ENCODE measurements at regions not wholly inside any gene's neighbourhood (a gene's known extent, or its start where the extent isn't known, plus 50 kb on each side); places are given as distances from the start of the nearest gene placed in this dataset.

DNA sequence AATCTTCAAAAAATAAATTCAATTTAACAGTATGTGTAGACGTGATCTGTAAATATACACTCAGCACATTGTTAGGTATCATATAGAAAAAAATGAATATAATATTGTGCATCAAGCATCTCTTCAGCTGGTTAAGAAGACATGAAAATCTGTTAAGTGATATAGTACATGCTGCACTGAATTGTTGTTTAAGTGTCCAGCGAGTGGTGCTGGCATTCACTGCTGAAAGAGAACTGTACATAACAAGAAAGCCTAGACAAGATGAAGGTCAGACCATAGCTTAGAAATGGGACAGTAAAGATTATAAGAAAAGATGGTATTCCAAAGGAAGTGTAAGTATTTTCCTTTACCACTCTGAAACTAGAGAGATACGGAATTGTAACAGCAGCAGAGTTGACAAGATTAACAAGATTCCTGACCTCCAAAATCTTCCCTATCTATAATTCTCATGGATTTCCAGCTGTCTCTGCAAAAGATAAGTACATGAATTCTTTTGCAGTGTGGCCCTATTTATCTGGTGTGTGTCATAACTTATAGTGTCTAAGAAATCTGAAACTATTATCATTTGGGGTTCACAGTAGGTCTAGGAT lies 198.6 kb downstream of the FLRT2 start:
- Histone ChIP-seq H3K4me3 (no peak overlapping the region), H3K27ac (ENCODE audit: control insufficient read depth, insufficient read depth) (no peak overlapping the region), H3K36me3 (ENCODE audit: control insufficient read depth in 2 of 2, insufficient read depth in 2 of 2, low read length in 1 of 2) (no peaks in the 10 kb centered on the region), H3K4me1 (ENCODE audit: control insufficient read depth, insufficient read depth, low read length) (no peaks in the 10 kb centered on the region), H3K79me2 (ENCODE audit: control insufficient read depth, insufficient read depth, low read length) (no peaks in the 10 kb centered on the region), H3K27me3 (replicated peaks in 1 of 2; ENCODE audit: control insufficient read depth in 2 of 2, insufficient read depth in 2 of 2, low read length in 1 of 2) (no peaks in the 10 kb centered on the region), H2AFZ (ENCODE audit: control insufficient read depth, low read depth, low read length) (no peak overlapping the region), H3K9me3 (replicated peaks; ENCODE audit: control insufficient read depth, insufficient read depth, low read length) (no peaks in the 10 kb centered on the region), H4K20me1 (ENCODE audit: control insufficient read depth, insufficient read depth) (no peaks in the 10 kb centered on the region), H3K4me2 (ENCODE audit: control insufficient read depth, insufficient read depth) (no peak overlapping the region), H3K9ac (ENCODE audit: control insufficient read depth, insufficient read depth, low read length) (no peak overlapping the region)
- ChIA-PET CTCF (no interaction called here), POLR2A (no interaction called here), SMC1A (ENCODE audit: uncharacterized antibody, unreplicated experiment) (no interaction called here), RAD21 (ENCODE audit: unreplicated experiment) (no interaction called here)
- BruUV-seq (replicated peaks): no TSS peak
- ATAC-seq (no peak), FAIRE-seq (no peak), DNase-seq (ENCODE audit: low read depth, low spot score) (no peak)
- 19% methylated on average over 2 of the region's 3 CpGs for WGBS (ENCODE audit: insufficient coverage, insufficient replicate concordance, low lambda C conversion rate, missing lambda C conversion rate)
- TF ChIP-seq NBN (IDR thresholded peaks at IDR 0.05): no peak
- TF ChIP-seq ZNF274 (IDR thresholded peaks at IDR 0.05; ENCODE audit: insufficient read depth, insufficient read length): no peak
- TF ChIP-seq HCFC1 (IDR thresholded peaks at IDR 0.05; ENCODE audit: low read length): no peak
- TF ChIP-seq ZNF384 (IDR thresholded peaks at IDR 0.05; ENCODE audit: borderline replicate concordance, low read depth, low read length): no peak
- TF ChIP-seq NFXL1 (IDR thresholded peaks at IDR 0.05; ENCODE audit: borderline replicate concordance): no peak
- intact Hi-C loops (cut with micrococcal nuclease; ENCODE audit: unreplicated experiment): no loop called here
- in situ Hi-C loops (cut with MboI): no loop called here

GRCh38 chr14:85714069-85714468 lies 184.1 kb downstream of the FLRT2 start:
- in situ Hi-C loops (cut with MboI) (no loop called here), intact Hi-C loops (cut with micrococcal nuclease; ENCODE audit: unreplicated experiment) (no loop called here)
- BruUV-seq (replicated peaks): no TSS peak
- no peaks in the 10 kb centered on the region; the same call in 2 of the 3 replicates for H3K9me3 ChIP-seq (replicated peaks; ENCODE audit: control insufficient read depth, insufficient read depth, low read length)
- no peak overlapping the region for H3K27ac ChIP-seq (ENCODE audit: control insufficient read depth, insufficient read depth)
- POLR2A ChIA-PET: no interaction called here
- H3K9ac ChIP-seq (ENCODE audit: control insufficient read depth, insufficient read depth, low read length): no peak overlapping the region
- H3K4me2 ChIP-seq (ENCODE audit: control insufficient read depth, insufficient read depth): no peak overlapping the region
- no peak for DNase-seq (ENCODE audit: low read depth, low spot score)
- FAIRE-seq: no peak
- no peaks in the 10 kb centered on the region for H3K27me3 ChIP-seq (replicated peaks in 1 of 2; ENCODE audit: control insufficient read depth in 2 of 2, insufficient read depth in 2 of 2, low read length in 1 of 2)
- WGBS (ENCODE audit: insufficient coverage, insufficient replicate concordance, low lambda C conversion rate, missing lambda C conversion rate): 0% methylated on average over 1 of the region's 1 CpG
- no peaks in the 10 kb centered on the region for H3K79me2 ChIP-seq (ENCODE audit: control insufficient read depth, insufficient read depth, low read length)
- SMC1A ChIA-PET (ENCODE audit: uncharacterized antibody, unreplicated experiment): no interaction called here
- ATAC-seq: no peak
- RAD21 ChIA-PET (ENCODE audit: unreplicated experiment): no interaction called here
- H4K20me1 ChIP-seq (ENCODE audit: control insufficient read depth, insufficient read depth): no peaks in the 10 kb centered on the region
- H2AFZ ChIP-seq (ENCODE audit: control insufficient read depth, low read depth, low read length): no peak overlapping the region
- CTCF ChIA-PET: no interaction called here
- no peaks in the 10 kb centered on the region for H3K36me3 ChIP-seq (ENCODE audit: control insufficient read depth in 2 of 2, insufficient read depth in 2 of 2, low read length in 1 of 2)
- no peak overlapping the region for H3K4me3 ChIP-seq
- H3K4me1 ChIP-seq (ENCODE audit: control insufficient read depth, insufficient read depth, low read length): no peaks in the 10 kb centered on the region
- TF ChIP-seq RELA (IDR thresholded peaks at IDR 0.05; ENCODE audit: borderline replicate concordance, partially characterized antibody): no peak
- TF ChIP-seq CHD1 (IDR thresholded peaks at IDR 0.05; ENCODE audit: low read depth, low read length): no peak
- TF ChIP-seq, protein P1, sequence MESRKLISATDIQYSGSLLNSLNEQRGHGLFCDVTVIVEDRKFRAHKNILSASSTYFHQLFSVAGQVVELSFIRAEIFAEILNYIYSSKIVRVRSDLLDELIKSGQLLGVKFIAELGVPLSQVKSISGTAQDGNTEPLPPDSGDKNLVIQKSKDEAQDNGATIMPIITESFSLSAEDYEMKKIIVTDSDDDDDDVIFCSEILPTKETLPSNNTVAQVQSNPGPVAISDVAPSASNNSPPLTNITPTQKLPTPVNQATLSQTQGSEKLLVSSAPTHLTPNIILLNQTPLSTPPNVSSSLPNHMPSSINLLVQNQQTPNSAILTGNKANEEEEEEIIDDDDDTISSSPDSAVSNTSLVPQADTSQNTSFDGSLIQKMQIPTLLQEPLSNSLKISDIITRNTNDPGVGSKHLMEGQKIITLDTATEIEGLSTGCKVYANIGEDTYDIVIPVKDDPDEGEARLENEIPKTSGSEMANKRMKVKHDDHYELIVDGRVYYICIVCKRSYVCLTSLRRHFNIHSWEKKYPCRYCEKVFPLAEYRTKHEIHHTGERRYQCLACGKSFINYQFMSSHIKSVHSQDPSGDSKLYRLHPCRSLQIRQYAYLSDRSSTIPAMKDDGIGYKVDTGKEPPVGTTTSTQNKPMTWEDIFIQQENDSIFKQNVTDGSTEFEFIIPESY (IDR thresholded peaks at IDR 0.05): no peak
- TF ChIP-seq WRNIP1 (IDR thresholded peaks at IDR 0.05; ENCODE audit: borderline replicate concordance, low read depth, low read length): no peak
- TF ChIP-seq ZSCAN29 (IDR thresholded peaks at IDR 0.05): no peak
- TF ChIP-seq CHD4 (IDR thresholded peaks at IDR 0.05): no peak
- TF ChIP-seq, protein P2, sequence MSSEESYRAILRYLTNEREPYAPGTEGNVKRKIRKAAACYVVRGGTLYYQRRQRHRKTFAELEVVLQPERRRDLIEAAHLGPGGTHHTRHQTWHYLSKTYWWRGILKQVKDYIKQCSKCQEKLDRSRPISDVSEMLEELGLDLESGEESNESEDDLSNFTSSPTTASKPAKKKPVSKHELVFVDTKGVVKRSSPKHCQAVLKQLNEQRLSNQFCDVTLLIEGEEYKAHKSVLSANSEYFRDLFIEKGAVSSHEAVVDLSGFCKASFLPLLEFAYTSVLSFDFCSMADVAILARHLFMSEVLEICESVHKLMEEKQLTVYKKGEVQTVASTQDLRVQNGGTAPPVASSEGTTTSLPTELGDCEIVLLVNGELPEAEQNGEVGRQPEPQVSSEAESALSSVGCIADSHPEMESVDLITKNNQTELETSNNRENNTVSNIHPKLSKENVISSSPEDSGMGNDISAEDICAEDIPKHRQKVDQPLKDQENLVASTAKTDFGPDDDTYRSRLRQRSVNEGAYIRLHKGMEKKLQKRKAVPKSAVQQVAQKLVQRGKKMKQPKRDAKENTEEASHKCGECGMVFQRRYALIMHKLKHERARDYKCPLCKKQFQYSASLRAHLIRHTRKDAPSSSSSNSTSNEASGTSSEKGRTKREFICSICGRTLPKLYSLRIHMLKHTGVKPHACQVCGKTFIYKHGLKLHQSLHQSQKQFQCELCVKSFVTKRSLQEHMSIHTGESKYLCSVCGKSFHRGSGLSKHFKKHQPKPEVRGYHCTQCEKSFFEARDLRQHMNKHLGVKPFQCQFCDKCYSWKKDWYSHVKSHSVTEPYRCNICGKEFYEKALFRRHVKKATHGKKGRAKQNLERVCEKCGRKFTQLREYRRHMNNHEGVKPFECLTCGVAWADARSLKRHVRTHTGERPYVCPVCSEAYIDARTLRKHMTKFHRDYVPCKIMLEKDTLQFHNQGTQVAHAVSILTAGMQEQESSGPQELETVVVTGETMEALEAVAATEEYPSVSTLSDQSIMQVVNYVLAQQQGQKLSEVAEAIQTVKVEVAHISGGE (CRISPR knock-in tag; IDR thresholded peaks at IDR 0.05): no peak
- TF ChIP-seq HCFC1 (IDR thresholded peaks at IDR 0.05; ENCODE audit: low read length): no peak
